GM21526 (cell line): ENCODE measurements at regions not wholly inside any gene's neighbourhood (a gene's known extent, or its start where the extent isn't known, plus 50 kb on each side); places are given as distances from the start of the nearest gene placed in this dataset.
"Not testable (repeated sequence)": the region's sequence is repeated elsewhere in the genome, so short reads cannot be mapped to it uniquely, and the experiment has no call there.

ENCODE experiments used
- ATAC-seq: cut with Tn5 transposase; IDR thresholded peaks from one replicate; pipeline ENCODE4 v1.9.1; 2021; ENCODE audit warnings: moderate library complexity; ENCODE audit not compliant: unreplicated experiment, low FRiP score

GRCh38 chr9:81371824-81372223 is 317.5 kb downstream of the TLE1 start:
- no peak for ATAC-seq

- ATAC-seq = no peak
These were observed 318.7 kb downstream of the TLE1 start for GRCh38 chr9:81370650-81371049.

- no peak for ATAC-seq
These were observed 319.3 kb downstream of the TLE1 start for GRCh38 chr9:81370096-81370495.

- ATAC-seq = no peak
These were observed 320.2 kb downstream of the TLE1 start for GRCh38 chr9:81369121-81369520.

- ATAC-seq = no peak
These were observed 325.3 kb downstream of the TLE1 start for GRCh38 chr9:81363916-81364480.

GRCh38 chr9:81361296-81361695 is 328.1 kb downstream of the TLE1 start:
- ATAC-seq = no peak

GRCh38 chr9:81351166-81351565 is 338.2 kb downstream of the TLE1 start:
- ATAC-seq = no peak

- no peak for ATAC-seq
These were observed 345.0 kb downstream of the TLE1 start for GRCh38 chr9:81344366-81344765.

- ATAC-seq = no peak
These were observed 353.4 kb downstream of the TLE1 start for GRCh38 chr9:81335879-81336421.

- ATAC-seq = no peak
These were observed 367.8 kb downstream of the TLE1 start for GRCh38 chr9:81321551-81321950.

GRCh38 chr9:81320909-81321482 is 368.4 kb downstream of the TLE1 start:
- no peak for ATAC-seq

- ATAC-seq = no peak
These were observed 370.8 kb downstream of the TLE1 start for GRCh38 chr9:81318571-81318970.

GRCh38 chr9:81317939-81318338 is 371.4 kb downstream of the TLE1 start:
- ATAC-seq = no peak

- no peak for ATAC-seq
These were observed 372.1 kb downstream of the TLE1 start for GRCh38 chr9:81317223-81317622.

GRCh38 chr9:81314490-81314889 is 374.9 kb downstream of the TLE1 start:
- no peak for ATAC-seq

- no peak for ATAC-seq
These were observed 375.5 kb downstream of the TLE1 start for GRCh38 chr9:81313877-81314276.

- no peak for ATAC-seq
These were observed 377.0 kb downstream of the TLE1 start for GRCh38 chr9:81312346-81312745.

- no peak for ATAC-seq
These were observed 380.9 kb downstream of the TLE1 start for GRCh38 chr9:81308404-81308803.

- ATAC-seq = not testable (repeated sequence)
These were observed 381.6 kb downstream of the TLE1 start for GRCh38 chr9:81307791-81308190.

GRCh38 chr9:81305561-81306182 is 383.7 kb downstream of the TLE1 start:
- no peak for ATAC-seq

- ATAC-seq = no peak
These were observed 385.7 kb downstream of the TLE1 start for GRCh38 chr9:81303658-81304057.

GRCh38 chr9:81293651-81294050 is 395.7 kb downstream of the TLE1 start:
- no peak for ATAC-seq
